Ascending aorta (tissue), 2 donors: ENCODE measurements at regions not wholly inside any gene's neighbourhood (a gene's known extent, or its start where the extent isn't known, plus 50 kb on each side); places are given as distances from the start of the nearest gene placed in this dataset.

Source experiments
- DNase-seq, 2 donors: peaks; one replicate each; pipeline ENCODE4 v3.0.0-alpha.2; 2019; ENCODE audit warnings: low spot score in 2 of 2
- H3K27ac ChIP-seq, 2 donors: fragments of 200-600 bp; sonication (generic); one replicate each; pipeline ENCODE4 v1.5.1; 2016 to 2017; ENCODE audit warnings: mild to moderate bottlenecking in 1 of 2
- H3K27me3 ChIP-seq: fragments of 200-600 bp; sonication (generic); one replicate; pipeline ENCODE4 v1.5.1; 2017
- H3K36me3 ChIP-seq, 2 donors: fragments of 200-600 bp; sonication (generic); one replicate each; pipeline ENCODE4 v1.5.1; 2016
- H3K4me1 ChIP-seq, 2 donors: fragments of 200-600 bp; sonication (generic); one replicate each; pipeline ENCODE4 v1.5.1; 2016 to 2017; ENCODE audit warnings: mild to moderate bottlenecking in 1 of 2
- H3K4me3 ChIP-seq, 2 donors: fragments of 200-600 bp; sonication (generic); one replicate each; pipeline ENCODE4 v1.5.1; 2016 to 2017; ENCODE audit warnings: mild to moderate bottlenecking in 1 of 2
- H3K9me3 ChIP-seq, 2 donors: fragments of 200-600 bp; sonication (generic); one replicate each; pipeline ENCODE4 v1.5.1; 2016
- intact Hi-C: fragments of 100-400 bp; cut with DNase I; formaldehyde crosslinking; loops from one replicate; pipeline ENCODE4 v1.15.1; 2023
- TF ChIP-seq, protein P1 (sequence below), 3 experiments: fragments of 200-600 bp in 2 of 3; fragments of 450-650 bp in 1 of 3; sonication (generic) in 2 of 3; IDR thresholded peaks; one replicate each; pipeline ENCODE4 v1.5.1; 2016 to 2019; ENCODE audit warnings: antibody characterized with exemption in 3 of 3, mild to moderate bottlenecking in 1 of 3, moderate library complexity in 1 of 3

DNA sequence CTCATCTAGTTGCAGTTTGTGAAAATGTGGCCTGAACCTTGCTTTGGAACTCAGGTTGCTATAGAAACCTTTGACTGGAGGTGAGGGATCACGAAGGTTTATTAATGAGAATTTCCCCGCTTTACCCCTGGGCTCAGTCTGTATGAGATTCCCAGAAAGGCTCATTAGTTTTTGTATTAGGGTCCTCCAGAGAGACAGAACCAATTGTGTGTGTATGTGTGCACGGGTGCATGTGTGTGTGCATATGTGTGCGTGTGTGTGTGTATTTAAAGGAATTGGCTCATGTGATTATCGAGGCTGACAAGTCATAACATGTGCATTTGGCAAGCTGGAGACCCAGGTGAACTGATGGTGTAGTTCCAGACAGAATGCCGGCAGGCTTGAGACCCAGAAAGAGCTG lies 113.8 kb upstream of the DLX2 start:
- Histone ChIP-seq H3K9me3 (no peaks in the 10 kb centered on the region), H3K27ac (no peak overlapping the region), H3K27me3 (no peaks in the 10 kb centered on the region), H3K4me1 (no peaks in the 10 kb centered on the region), H3K4me3 (no peak overlapping the region), H3K36me3 (no peaks in the 10 kb centered on the region)
- intact Hi-C loops: no loop called here
- DNase-seq: no peak
- TF ChIP-seq, protein P1, sequence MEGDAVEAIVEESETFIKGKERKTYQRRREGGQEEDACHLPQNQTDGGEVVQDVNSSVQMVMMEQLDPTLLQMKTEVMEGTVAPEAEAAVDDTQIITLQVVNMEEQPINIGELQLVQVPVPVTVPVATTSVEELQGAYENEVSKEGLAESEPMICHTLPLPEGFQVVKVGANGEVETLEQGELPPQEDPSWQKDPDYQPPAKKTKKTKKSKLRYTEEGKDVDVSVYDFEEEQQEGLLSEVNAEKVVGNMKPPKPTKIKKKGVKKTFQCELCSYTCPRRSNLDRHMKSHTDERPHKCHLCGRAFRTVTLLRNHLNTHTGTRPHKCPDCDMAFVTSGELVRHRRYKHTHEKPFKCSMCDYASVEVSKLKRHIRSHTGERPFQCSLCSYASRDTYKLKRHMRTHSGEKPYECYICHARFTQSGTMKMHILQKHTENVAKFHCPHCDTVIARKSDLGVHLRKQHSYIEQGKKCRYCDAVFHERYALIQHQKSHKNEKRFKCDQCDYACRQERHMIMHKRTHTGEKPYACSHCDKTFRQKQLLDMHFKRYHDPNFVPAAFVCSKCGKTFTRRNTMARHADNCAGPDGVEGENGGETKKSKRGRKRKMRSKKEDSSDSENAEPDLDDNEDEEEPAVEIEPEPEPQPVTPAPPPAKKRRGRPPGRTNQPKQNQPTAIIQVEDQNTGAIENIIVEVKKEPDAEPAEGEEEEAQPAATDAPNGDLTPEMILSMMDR (IDR thresholded peaks at IDR 0.05): no peak

DNA sequence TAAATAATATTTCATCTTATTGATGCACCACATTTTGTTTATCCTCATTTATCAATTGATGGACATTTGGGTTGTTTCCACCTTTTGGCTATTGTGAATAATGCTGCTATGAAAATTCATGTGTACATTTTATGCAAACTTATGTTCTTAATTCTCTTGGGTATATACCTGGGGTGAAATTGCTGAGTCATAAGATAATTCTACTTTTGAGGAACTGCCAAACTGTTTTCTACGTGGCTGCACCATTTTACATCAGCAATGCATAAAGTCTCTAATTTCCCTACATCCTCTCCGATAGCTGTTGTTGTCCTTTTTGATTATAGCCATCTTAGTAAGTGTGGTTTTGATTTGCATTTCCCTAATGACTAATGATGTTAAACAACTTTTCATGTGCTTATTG lies 116.5 kb upstream of the DLX2 start:
- no peaks in the 10 kb centered on the region for H3K27me3 ChIP-seq
- TF ChIP-seq, protein P1 (IDR thresholded peaks at IDR 0.05): no peak
- no peaks in the 10 kb centered on the region for H3K9me3 ChIP-seq
- H3K4me1 ChIP-seq: no peaks in the 10 kb centered on the region
- H3K4me3 ChIP-seq: no peak overlapping the region
- no peak overlapping the region for H3K27ac ChIP-seq
- intact Hi-C loops: no loop called here
- no peak for DNase-seq
- H3K36me3 ChIP-seq: no peaks in the 10 kb centered on the region

DNA sequence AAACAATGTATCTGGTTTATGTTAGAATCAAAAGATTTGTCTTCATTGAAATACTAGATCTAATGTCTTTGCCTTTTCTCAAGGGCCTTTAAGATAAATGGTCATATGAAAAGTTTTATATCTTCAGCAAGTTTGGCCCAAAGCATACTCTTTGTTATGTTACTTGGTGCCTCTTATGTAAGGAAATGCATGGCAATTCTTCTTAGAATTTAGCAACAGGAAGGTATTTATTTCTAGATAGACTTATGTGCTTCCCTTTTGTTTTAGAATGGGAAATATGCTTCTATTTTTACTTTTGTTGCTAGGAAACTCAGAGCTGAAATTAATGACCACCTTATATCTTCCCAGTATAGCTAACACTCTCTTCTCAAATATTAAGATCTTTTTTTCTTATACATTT lies 117.4 kb upstream of the DLX2 start:
- no peaks in the 10 kb centered on the region for H3K36me3 ChIP-seq
- H3K4me1 ChIP-seq: no peaks in the 10 kb centered on the region
- intact Hi-C loops: no loop called here
- TF ChIP-seq, protein P1 (IDR thresholded peaks at IDR 0.05): no peak
- H3K9me3 ChIP-seq: no peaks in the 10 kb centered on the region
- H3K27me3 ChIP-seq: no peaks in the 10 kb centered on the region
- H3K4me3 ChIP-seq: no peak overlapping the region
- H3K27ac ChIP-seq: no peak overlapping the region
- DNase-seq: no peak

DNA sequence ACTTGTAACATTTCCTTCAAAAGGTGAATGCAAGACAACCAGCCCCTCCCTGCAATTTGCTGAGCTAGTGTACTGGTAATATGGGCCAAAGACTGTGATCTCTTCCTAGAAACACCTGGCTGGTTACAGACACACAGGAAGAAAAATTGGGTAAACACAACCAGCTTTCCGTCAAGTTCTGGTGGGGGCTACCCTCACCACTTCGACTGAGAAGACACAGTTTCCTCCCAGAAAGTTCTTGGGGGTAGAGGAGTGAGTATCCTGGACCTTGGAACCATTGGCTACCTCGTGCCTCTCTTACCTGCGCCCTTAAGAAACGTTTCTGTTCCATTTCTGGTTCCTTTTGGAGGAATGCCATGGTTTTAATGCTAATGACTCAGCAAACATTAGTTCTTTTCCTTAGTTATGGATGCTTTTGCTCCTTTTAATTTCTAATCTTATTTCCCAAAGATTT lies 120.9 kb upstream of the DLX2 start:
- H3K4me3 ChIP-seq: no peak overlapping the region
- no peaks in the 10 kb centered on the region for H3K9me3 ChIP-seq
- H3K4me1 ChIP-seq: no peaks in the 10 kb centered on the region
- H3K36me3 ChIP-seq: no peaks in the 10 kb centered on the region
- no peak for DNase-seq
- no peak overlapping the region for H3K27ac ChIP-seq
- TF ChIP-seq, protein P1 (IDR thresholded peaks at IDR 0.05): no peak
- H3K27me3 ChIP-seq: no peaks in the 10 kb centered on the region
- intact Hi-C loops: no loop called here

DNA sequence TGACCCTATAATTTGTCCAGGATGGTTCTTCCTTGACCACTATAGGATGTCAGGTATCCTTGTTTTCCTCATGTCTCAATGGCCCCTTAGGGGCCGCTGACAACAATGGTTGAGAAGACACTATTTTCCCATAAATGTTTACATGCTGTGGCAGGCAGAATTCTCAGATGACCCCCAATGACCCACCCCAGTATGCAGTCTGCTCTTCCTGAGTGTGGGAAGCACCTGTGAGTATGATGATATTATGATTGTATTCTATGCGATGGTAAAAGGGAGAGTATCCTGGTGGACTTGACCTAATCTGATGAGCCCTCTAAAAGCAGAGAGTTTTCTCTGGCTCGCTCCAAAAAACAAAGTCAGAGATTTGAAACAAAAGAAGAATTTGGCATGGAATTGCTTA lies 123.1 kb upstream of the DLX2 start:
- DNase-seq: no peak
- no peaks in the 10 kb centered on the region for H3K4me1 ChIP-seq
- H3K36me3 ChIP-seq: no peaks in the 10 kb centered on the region
- no peaks in the 10 kb centered on the region for H3K27me3 ChIP-seq
- TF ChIP-seq, protein P1 (IDR thresholded peaks at IDR 0.05): no peak
- no peak overlapping the region for H3K27ac ChIP-seq
- intact Hi-C loops: no loop called here
- no peaks in the 10 kb centered on the region for H3K9me3 ChIP-seq
- H3K4me3 ChIP-seq: no peak overlapping the region
